Activated CD4-positive, alpha-beta T cell treated with anti-CD3 and anti-CD28 coated beads for 4 hours (primary cell): ENCODE measurements at regions not wholly inside any gene's neighbourhood (a gene's known extent, or its start where the extent isn't known, plus 50 kb on each side); places are given as distances from the start of the nearest gene placed in this dataset.

Experiments
- DNase-seq, 2 donors: peaks; one replicate each; pipeline ENCODE4 v3.0.0-alpha.2; 2020

DNA sequence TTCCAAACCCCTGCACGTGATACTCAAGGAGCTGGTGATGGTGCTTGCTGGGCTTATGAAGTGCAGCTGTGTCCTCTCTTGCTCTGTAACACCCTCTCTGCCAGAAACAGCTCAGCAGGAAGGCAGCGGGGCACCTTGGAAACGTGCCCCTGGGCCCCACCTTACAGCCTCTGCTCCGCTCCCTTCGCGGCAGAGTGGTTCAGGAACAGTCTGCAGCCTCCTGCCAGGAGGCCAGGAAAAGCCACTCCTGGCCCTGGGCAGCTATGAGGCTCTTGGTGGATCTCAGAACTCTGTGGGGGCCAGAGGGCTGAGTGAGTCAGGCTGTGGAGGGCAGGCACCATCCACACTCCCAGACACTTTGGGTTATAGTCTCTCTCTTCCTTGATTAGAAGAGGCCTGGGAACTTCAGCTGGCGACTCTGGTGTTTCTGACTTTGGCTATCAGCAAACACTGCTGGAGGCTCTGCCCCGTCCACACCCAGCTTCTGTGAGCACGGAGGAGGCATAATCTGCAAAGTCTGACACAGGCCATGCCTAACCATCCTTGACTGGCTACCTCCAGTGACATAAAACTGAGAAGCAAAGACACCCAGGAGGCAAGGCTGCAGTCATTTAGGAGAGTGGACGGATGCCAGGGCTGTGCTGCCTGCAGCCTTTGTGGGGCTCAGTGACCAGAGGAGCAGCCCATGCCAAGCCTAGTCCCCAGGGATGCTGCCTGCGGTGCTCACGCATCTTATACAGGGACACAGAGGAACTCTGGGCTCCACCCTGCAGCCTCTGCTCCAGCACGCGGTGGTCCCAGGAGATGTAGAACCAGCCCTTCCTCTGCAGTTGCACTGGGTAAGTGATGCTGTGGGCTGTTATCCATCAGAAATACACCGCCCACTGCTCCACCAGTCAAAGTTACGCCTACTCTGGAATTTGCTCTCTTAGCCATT, 65.3 kb downstream of the METRNL start:
- no peak for DNase-seq

DNA sequence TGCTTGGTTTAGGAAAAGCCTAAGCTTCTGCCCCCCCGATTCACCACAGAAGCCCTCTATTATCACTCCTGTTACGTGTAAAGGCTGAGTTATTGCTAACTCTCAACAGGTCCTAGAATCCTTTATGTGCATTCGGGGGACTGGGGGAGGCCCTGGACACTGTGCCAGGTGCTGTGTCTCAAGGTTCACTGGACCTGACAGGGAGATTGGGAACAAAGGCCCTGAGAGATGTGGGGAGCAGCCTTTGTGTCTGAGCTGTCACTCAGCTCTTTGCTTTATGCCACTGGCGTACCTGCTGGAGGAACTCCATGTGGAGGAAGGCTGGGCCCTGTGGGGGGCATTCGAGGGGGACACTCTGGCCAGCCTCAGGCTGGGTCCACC, 65.9 kb downstream of the METRNL start:
- DNase-seq, result no peak

DNA sequence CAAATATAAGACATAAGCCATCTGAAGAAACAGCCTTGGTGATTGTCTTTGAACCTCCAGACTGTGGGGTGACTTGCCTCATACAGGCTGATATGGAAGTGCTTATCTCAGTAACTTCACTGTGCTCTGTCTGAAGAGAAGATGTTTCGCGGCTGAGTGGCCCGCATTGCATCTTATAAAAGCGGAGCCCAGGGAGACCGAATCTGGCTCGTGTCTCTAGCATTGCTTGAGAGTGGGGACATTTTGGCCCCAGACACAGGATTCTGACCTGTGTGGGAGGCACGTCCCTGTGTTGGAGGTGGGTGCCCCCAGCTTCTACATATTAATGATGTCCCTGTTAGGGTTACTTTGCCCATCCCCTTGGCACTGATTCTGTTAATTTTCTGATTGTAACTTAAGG, 66.4 kb downstream of the METRNL start:
- DNase-seq, result no peak

DNA sequence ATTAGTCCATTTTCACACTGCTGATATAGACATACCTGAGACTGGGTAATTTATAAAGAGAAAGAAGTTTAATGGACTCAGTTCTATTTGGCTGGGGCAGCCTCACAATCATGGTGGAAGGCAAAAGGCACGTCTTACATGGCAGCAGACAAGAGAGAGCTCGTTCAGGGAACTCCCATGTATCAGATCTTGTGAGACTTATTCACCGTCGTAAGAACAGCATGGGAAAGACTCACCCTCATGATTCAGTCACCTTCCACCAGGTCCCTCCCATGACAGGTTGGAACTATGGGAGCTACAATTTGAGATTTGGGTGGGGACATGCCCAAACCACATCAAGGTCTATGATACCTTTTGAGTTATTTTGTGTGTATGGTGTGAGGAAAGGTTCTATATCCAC, 66.9 kb downstream of the METRNL start:
- no peak for DNase-seq

DNA sequence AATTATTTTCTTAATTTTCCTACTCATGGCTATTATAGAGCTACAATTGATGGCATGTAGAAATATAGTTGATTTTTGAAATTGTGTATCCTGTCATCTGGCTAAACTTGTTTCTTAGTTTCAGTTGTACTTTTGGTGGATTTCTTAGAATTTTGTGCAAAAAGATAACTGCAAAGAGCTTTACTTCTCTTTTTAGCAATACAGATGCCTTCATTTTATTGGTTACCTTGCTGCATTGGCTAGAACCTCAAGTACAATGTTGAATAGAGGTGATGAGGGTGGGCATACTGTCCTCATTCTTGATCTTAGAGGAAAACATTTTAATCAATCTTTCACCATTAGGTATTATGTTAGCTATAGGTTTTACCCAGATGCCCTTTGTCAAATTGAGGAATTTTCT, 67.9 kb downstream of the METRNL start:
- no peak for DNase-seq

DNA sequence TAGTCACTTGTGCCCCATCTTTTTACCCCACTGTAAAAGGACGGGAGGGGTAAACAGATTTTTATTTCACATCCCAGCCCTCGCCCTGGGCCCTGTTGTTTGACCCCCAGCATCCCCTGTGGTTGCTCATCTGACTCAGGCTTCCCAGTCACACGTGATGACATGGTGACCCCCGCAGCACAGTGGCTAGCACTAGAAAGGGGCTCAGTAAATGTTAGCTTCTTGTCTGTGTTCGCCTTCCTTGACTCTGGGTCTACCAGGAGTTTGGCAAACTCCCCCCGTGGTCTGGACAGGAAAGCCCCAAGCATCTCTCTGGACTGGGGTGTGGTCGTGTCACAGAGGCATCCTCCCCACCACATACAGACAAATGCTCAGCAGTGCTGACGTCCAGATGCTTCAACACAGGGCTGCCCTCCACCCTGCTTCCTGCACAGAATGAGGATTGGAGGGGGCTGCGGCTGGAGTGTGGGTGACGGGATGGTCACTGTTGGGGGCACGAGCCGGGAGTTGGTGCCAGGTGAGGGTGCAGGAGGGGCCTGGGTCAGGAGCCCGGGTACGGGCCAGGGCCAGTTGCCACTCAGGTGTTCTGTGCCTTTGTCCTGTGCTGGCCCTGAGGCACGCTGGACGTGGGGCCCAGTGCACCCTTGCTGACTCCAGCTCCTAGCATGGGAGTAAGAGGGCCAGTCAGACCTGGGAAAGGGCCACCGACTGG, 69.1 kb downstream of the METRNL start:
- no peak for DNase-seq

DNA sequence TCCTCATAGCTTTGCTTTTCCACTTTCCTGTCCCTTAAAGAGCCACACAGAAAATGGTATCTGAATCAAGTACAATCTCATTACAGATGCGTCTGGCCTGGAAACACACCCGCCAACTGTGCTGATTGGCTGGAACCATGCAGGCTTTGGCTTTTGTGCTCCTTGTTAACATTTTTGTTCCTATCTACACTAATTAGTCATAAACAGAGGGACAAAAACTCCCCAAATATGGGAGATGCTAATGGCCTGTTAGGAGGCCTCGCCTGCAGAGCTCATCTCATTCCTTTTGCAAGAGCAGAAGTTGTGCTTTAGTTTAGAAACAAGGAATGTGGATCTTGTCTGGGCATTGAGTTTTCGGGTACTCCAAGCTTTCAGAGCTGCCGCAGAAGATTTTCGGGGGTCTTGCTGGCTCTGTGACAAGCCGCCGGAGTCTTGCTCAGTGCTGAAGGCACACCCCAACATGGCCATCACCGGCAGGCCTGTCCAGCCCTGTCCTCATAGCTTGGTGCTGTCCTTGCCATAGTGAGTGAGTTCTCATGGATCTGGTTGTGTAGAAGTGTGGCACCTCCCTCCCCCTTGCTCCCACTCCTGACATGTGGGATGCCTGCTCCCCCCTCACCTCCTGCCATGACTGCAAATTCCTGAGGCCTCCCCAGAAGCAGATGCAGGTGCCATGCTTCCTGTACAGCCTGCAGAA, 69.8 kb downstream of the METRNL start:
- DNase-seq, result no peak

DNA sequence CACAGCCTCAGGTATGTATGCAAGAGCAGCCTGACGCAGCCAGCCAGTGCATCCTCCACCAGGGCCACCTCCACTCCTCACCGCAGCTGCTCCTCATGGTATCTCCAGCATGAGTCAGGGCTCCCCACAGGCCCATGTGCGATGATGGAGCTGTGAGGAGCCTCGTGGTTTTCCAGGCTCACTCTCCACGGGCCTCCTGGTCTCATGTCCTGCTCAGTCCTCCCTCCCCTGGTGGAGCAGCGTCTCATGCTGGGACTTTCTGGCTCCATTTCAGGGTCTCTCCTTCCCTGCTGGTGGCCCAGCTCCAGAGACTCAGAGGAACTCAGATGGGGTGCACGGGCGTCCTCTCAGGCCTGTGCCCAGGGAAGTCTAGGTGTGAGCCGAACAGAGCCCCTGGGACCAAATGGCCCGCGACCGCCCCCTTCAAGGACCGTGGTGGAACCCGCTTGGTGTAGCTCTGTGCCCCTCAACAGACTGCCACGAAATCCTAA, 70.4 kb downstream of the METRNL start:
- no peak for DNase-seq

DNA sequence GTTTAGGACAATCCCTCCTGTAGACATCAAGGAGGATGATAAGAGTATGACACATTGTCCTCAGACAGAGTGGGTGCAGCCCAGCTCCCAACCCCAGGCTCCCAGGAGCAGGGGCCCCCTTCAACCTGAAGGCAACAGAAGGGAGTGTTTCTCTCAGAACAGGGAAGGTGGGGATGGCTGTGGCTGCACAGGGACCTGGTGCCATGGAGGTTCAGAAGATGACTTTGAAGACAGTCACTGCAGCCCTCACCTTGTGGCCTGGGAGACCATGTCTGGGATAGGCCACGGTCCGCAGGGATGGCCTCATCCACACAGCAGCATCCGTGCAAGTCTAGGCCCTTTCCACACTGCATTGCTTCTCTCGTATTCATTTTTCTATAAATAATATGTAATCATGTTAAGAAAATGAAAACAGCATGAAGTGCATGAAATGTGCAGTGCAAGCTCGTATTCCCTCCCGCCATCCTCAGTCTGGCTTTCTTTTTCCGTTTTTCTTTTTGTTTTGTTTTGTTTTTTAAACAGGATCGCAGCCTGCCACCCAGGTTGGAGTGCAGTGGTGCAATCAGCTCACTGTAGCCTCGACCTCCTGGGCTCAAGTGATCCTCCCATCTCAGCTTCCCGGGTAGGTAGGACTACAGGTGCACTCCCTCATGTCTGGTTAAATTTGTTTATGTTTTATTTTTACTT, 71.1 kb downstream of the METRNL start:
- no peak for DNase-seq

DNA sequence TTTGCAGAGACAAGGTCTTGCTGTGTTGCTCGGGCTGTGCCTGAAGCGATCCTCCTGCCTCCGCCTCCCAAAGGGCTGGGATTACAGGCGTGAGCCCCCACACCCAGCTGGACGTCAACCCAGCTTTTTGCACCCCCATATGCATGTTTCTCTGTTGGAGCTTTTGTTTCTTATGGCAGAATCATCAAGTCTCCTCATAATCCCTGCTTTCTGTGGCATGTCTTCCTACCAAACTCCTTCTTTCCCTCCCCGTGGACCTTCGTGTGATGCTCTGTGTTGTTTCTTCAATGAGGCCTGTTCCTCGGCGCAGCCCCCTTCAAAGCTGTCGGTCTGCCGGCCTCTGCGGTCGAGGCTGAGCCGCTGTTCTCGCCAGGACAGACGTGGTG, 71.6 kb downstream of the METRNL start:
- DNase-seq, result no peak

DNA sequence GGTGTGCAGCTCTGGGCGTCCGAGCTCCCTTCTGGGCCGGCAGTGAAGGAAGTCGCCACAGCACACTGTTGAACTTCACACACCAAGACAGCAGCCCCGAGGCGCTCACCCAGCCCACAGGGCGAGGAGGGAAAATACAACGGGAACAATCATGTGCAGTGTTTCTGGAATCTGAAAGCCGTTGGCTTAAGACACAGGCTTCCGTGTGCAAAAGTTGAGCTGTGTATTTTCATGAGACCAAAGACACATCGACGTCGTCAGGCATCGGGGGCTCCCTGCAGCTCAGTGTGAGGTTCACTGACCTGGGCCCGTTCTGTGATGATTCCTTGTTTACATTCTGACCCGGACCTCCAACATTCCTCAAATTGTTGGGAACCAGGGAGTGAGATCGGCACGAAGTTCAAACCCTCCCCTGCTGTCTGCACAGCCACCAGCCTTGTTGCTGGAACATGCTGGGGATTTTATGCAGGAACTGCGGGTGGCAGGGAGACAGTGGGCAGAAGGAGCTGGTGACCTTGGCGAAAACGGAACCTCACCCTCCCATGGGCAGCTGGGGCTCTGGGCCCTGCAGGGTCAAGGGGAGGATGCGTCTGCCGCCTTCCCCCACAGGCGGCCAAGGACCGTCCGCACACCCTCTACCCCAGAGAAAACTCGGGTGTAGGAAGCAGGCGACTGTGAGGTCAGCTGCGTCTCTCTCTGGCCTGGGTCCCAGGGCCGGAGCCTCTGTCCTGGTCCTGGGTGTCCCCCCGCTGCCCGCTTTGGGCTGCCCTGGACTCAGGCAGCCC, 72.2 kb downstream of the METRNL start:
- DNase-seq, result no peak

DNA sequence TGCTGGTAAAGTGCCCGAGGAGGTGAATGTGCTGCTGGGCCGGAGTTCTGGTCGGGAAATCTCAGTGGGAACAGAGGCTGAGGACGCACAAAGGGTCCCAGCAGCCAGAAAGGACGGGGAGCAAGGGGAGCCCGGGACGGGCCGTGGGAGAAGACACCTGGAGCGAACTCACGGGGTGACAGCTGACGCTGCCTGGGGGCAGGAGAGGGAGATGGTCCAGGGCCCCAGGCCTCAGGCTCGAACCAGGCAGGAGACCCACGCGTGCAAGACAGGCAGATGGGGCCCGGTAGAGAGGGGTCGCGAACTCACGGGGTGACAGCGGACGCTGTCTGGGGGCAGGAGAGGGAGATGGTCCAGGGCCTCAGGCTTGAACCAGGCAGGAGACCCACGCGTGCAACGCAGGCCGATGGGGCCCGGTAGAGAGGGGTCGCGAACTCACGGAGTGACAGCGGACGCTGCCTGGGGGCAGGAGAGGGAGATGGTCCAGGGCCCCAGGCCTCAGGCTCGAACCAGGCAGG, 72.9 kb downstream of the METRNL start:
- no peak for DNase-seq

DNA sequence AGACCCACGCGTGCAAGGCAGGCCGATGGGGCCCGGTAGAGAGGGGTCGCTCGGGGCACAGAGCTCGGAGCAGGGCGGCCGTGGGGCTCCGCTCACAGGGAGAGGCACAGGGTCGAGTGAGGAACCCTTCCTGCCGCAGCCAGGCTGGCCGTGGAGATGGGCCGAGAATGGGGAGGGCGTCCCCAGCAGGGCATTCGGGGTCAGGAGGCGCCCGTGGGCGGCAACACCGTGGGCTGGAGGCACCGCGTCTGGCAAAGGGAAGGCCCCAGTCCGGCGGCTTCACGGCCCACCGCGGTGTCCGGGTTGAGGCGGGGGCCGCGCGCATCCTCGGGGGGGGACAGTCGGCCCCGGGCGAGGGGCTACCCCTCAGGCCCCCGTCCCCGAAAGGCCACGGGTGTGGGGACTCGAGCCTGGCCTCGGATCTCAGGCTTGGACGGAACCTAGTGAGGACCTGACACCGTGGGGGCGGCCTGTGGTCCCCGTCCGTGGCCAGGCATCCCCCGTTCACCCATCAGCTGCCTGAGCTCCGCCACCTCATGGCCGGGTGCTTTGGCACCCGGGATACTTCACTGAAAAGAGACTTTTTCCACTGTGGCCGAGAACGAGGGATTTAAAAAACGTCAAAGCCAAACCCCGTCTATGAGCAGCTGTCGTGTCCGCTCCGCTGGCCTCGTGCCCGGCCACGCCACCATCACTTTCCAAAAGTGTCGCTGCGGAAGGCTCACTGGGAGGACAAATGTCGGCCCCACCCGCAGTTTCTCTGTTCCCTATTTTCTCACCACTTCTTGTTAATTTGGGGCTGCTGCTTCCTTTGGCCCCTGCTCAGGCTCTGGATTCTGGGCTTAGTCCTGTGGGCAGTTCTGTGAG, 73.6 kb downstream of the METRNL start:
- no peak for DNase-seq

DNA sequence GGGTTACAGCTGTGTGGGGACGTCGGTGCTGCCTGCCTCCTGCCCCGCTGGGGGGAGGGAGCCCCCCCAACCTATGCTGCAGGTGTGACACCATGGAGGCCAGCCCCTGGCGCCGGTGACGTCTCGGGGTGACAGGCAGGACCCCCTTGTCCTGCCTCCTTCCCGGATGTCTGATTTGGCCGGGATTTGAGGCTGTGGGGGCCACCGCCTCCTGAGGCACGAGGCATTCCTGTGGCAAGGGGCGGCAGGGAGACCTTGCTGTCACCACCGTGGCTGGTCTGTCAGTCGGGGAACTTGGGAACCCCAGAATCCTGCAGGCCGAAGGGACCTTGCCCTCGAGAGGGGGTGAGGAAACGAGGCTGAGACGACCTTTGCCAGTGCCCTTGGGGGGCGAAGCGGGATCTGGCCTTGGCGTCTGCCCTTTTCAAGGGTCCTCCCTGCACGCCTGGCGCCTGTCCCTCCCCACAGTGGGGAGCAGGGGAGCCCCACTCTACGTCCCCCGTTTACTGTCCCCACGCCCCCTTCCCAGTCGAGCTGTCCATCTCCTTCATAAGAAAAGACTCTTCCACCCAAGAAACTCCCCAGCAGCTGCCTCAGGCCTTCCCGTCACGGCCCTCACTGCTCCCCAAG, 74.4 kb downstream of the METRNL start:
- no peak for DNase-seq

DNA sequence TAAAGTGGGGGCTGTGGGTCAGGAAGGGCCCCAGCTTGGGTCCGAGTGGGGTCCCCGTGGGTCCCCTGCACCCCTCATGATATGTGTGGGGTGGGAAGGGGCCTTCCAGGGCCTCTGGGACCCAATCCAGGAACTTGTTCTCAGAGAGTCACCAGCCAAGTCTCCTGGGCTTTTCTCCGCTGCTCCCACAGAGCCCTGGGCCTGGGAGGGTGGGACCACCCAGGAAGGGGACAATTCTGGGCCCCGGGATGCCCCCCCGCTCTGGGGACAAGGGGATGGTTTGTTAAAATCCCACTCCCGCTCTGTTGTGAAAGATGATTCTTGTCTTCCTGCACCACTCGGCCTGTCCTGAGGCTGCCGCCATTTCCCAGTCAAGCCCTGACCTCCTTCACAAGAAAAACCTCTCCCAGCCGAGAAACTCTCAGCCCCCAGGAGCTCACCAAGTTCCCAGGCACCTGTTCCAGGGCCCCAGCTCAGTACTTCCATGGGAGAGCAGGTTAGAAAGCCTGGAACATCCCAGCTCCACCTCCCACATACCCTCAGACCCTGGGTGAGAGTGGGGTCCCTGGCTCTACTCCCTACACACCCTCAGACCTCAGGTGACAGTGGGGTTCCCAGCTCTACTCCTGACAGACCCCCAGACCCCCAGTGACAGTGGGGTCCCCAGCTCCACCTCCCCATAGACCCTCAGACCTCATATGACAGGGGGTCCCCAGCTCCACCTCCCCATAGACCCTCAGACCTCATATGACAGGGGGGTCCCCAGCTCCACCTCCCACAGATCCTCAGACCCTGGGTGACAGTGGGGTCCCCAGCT, 75.1 kb downstream of the METRNL start:
- DNase-seq, result no peak

DNA sequence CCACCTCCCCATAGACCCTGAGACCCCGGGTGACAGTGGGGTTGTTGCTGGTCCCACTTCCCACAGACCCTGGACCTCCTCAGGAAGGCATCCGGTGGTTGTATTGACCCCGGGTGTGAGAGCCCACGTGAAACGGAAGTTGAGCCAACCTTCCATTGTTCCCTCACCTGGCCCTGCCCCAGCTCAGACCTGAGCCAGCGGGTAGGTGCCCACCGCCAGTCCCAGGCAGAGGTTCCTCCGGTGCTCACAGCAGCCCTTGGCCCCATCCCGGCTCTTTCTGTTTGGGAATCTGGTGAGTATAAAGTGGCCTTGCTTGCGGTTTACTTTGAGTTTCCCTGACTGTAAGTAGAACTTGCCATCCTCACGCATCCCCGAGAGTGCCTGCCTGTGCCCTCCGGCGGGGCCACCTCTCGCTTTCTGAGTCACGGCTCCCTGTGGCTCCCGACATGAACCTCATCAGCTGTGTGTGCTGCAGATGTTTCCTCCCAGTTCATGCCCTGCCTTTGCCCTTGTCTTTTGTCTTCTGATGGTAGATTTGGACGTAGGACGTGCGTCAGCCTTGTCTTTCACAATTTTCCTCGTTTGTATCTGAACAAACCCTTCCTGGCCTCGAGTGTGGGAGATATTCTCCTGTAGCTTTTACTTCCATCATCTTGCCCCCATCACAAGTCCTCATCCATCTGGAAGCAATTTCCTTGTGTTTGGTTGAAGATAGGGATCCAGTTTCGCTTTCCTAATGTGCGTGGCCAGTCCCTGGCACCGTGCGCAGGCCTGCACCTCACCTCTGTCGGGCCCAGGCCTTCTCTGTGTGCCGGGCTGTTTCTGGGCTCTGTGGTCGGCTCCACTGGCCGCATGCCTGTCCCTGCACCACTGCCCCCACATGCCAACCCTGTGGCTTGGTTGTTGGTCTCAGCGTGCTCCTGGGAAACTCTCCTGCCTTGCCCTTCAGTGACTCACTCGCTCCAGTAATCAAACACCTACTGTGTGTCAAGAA, 76.0 kb downstream of the METRNL start:
- no peak for DNase-seq

DNA sequence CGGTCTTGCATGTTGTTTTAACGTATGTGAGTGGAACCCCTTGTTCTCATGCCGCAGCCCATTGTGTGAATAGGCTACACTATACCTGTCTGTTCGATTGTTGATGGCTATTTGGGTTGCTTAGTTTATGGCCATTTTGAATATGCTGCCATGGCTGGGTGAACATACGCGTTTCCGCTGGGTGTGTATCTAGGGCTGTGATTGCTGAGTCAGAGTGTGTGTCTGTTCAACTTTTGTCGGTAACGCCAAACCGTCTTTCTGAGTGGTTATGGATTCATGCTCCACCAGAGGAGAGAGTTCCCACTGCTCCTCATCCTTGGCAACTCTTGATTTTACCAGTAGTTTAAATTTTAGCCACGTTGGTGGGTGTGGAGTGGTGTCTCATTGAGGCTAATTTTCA, 77.0 kb downstream of the METRNL start:
- no peak for DNase-seq
